GM12891 (cell line): ENCODE measurements at regions not wholly inside any gene's neighbourhood (a gene's known extent, or its start where the extent isn't known, plus 50 kb on each side); places are given as distances from the start of the nearest gene placed in this dataset.

Source experiments
- PAX5 ChIP-seq: IDR thresholded peaks from 2 replicates; pipeline ENCODE4 v1.6.1; 2011; ENCODE audit warnings: low read length, moderate library complexity, mild to moderate bottlenecking; ENCODE audit not compliant: insufficient read depth, severe bottlenecking
- POLR2A ChIP-seq: IDR thresholded peaks from 2 replicates; pipeline ENCODE4 v1.6.1; 2011; ENCODE audit warnings: low read depth, low read length, control low read depth
- POLR2AphosphoS5 ChIP-seq: IDR thresholded peaks from 2 replicates; pipeline ENCODE4 v1.6.1; 2011; ENCODE audit warnings: low read depth, low read length, control low read depth
- POU2F2 ChIP-seq: IDR thresholded peaks from 2 replicates; pipeline ENCODE4 v1.6.1; 2011; ENCODE audit warnings: low read depth, mild to moderate bottlenecking, control low read depth, low read length, moderate library complexity
- SPI1 ChIP-seq: IDR thresholded peaks from 2 replicates; pipeline ENCODE4 v1.6.1; 2011; ENCODE audit warnings: low read depth, low read length, control low read depth
- TAF1 ChIP-seq: IDR thresholded peaks from 2 replicates; pipeline ENCODE4 v1.6.1; 2011; ENCODE audit warnings: low read depth, low read length, control low read depth

- TF ChIP-seq SPI1 (no peak), POLR2A (no peak), POLR2AphosphoS5 (no peak), TAF1 (no peak), PAX5 (no peak), POU2F2 (no peak)
These were observed 881.3 kb upstream of the FAM98A start for GRCh38 chr2:34480366-34480765.
